H7 (cell line): ENCODE measurements at regions not wholly inside any gene's neighbourhood (a gene's known extent, or its start where the extent isn't known, plus 50 kb on each side); places are given as distances from the start of the nearest gene placed in this dataset.
"Not testable (repeated sequence)": the region's sequence is repeated elsewhere in the genome, so short reads cannot be mapped to it uniquely, and the experiment has no call there.

ENCODE experiments used
- DNase-seq: peaks from one replicate; pipeline ENCODE4 v3.0.0; 2012
- H3K27me3 ChIP-seq: 2 replicates; pipeline ENCODE4 v1.6.0; 2011; ENCODE audit warnings: mild to moderate bottlenecking, low read length; ENCODE audit not compliant: control insufficient read depth, insufficient read depth
- H3K36me3 ChIP-seq: replicated peaks from 2 replicates; pipeline ENCODE4 v1.5.1; 2011; ENCODE audit warnings: low read length; ENCODE audit not compliant: control insufficient read depth, insufficient read depth
- H3K4me3 ChIP-seq: 2 replicates; pipeline ENCODE4 v1.5.1; 2011; ENCODE audit warnings: low read depth, mild to moderate bottlenecking, control low read depth, low read length, moderate library complexity; ENCODE audit not compliant: insufficient read depth

GRCh38 chr7:66447007-66447406 lies 181.7 kb upstream of the KCTD7 start:
- H3K4me3 ChIP-seq, H3K27me3 ChIP-seq, H3K36me3 ChIP-seq, DNase-seq: not testable (repeated sequence)

- not testable (repeated sequence) for H3K27me3 ChIP-seq, H3K36me3 ChIP-seq, DNase-seq, H3K4me3 ChIP-seq
Observed at GRCh38 chr7:66450814-66451213, 177.9 kb upstream of the KCTD7 start.

GRCh38 chr7:66451713-66452112 lies 177.0 kb upstream of the KCTD7 start:
- not testable (repeated sequence) for H3K4me3 ChIP-seq, DNase-seq, H3K27me3 ChIP-seq, H3K36me3 ChIP-seq

- no peak for DNase-seq
- no peaks in the 10 kb centered on the region for H3K36me3 ChIP-seq
- H3K4me3 ChIP-seq: no peak overlapping the region
- H3K27me3 ChIP-seq: no peaks in the 10 kb centered on the region
Observed at GRCh38 chr7:66452165-66452564, 176.5 kb upstream of the KCTD7 start.

- Histone ChIP-seq H3K36me3 (no peaks in the 10 kb centered on the region), H3K27me3 (no peaks in the 10 kb centered on the region), H3K4me3 (no peak overlapping the region)
- no peak for DNase-seq
Observed at GRCh38 chr7:66453340-66453739, 175.3 kb upstream of the KCTD7 start.

- no peaks in the 10 kb centered on the region for H3K36me3 ChIP-seq
- DNase-seq: no peak
- no peak overlapping the region for H3K4me3 ChIP-seq
- no peaks in the 10 kb centered on the region for H3K27me3 ChIP-seq
Observed at GRCh38 chr7:66454600-66455225, 174.0 kb upstream of the KCTD7 start.

GRCh38 chr7:66455432-66455831 lies 173.2 kb upstream of the KCTD7 start:
- H3K36me3 ChIP-seq, H3K27me3 ChIP-seq, H3K4me3 ChIP-seq, DNase-seq: not testable (repeated sequence)

- not testable (repeated sequence) for H3K27me3 ChIP-seq, DNase-seq
Observed at GRCh38 chr7:66456431-66456830, 172.2 kb upstream of the KCTD7 start.

GRCh38 chr7:66458991-66459390 lies 169.7 kb upstream of the KCTD7 start:
- H3K27me3 ChIP-seq, H3K4me3 ChIP-seq, DNase-seq, H3K36me3 ChIP-seq: not testable (repeated sequence)

More at GRCh38 chr7:66456431-66456830, 172.2 kb upstream of the KCTD7 start:
- not testable (repeated sequence) for H3K4me3 ChIP-seq, H3K36me3 ChIP-seq

GRCh38 chr7:66459783-66460413 lies 168.8 kb upstream of the KCTD7 start:
- H3K36me3 ChIP-seq, DNase-seq, H3K27me3 ChIP-seq, H3K4me3 ChIP-seq: not testable (repeated sequence)

GRCh38 chr7:66460921-66461361 lies 167.7 kb upstream of the KCTD7 start:
- H3K27me3 ChIP-seq: no peaks in the 10 kb centered on the region
- no peak overlapping the region for H3K4me3 ChIP-seq
- no peak for DNase-seq
- no peaks in the 10 kb centered on the region for H3K36me3 ChIP-seq

- H3K4me3 ChIP-seq, H3K27me3 ChIP-seq, DNase-seq, H3K36me3 ChIP-seq: not testable (repeated sequence)
Observed at GRCh38 chr7:66461397-66461796, 167.3 kb upstream of the KCTD7 start.

- not testable (repeated sequence) for H3K36me3 ChIP-seq, H3K4me3 ChIP-seq, DNase-seq, H3K27me3 ChIP-seq
Observed at GRCh38 chr7:66462831-66463230, 165.8 kb upstream of the KCTD7 start.

GRCh38 chr7:66464059-66464458 lies 164.6 kb upstream of the KCTD7 start:
- Histone ChIP-seq H3K4me3 (no peak overlapping the region), H3K36me3 (no peaks in the 10 kb centered on the region), H3K27me3 (no peaks in the 10 kb centered on the region)
- no peak for DNase-seq

GRCh38 chr7:66466081-66466600 lies 162.5 kb upstream of the KCTD7 start:
- no peak for DNase-seq
- no peaks in the 10 kb centered on the region for H3K27me3 ChIP-seq
- no peaks in the 10 kb centered on the region for H3K36me3 ChIP-seq
- H3K4me3 ChIP-seq: no peak overlapping the region
